GM12878 (cell line): ENCODE measurements at regions not wholly inside any gene's neighbourhood (a gene's known extent, or its start where the extent isn't known, plus 50 kb on each side); places are given as distances from the start of the nearest gene placed in this dataset.

ENCODE experiments used
- BRCA1 ChIP-seq: IDR thresholded peaks from 2 replicates; pipeline ENCODE4 v1.6.1; 2011; ENCODE audit warnings: low read depth, low read length, improper control_type of control experiment
- EP300 ChIP-seq, 2 experiments: fragments of 150-350 bp in 1 of 2; IDR thresholded peaks; 2 replicates each; pipeline ENCODE4 v1.6.1; 2011 to 2012; ENCODE audit warnings: low read depth in 2 of 2, low read length in 2 of 2, borderline replicate concordance in 1 of 2, improper control_type of control experiment in 1 of 2, inconsistent platforms in 1 of 2; ENCODE audit not compliant: control insufficient read depth in 1 of 2
- EZH2 ChIP-seq: IDR thresholded peaks from 2 replicates; pipeline ENCODE4 v1.6.1; 2012; ENCODE audit warnings: low read depth, mild to moderate bottlenecking, control low read depth, inconsistent platforms, low read length, borderline replicate concordance; ENCODE audit not compliant: control insufficient read depth
- HDGF ChIP-seq: fragments of 450-650 bp; IDR thresholded peaks from 2 replicates; pipeline ENCODE4 v1.6.1; 2016; ENCODE audit warnings: antibody characterized with exemption
- KDM1A ChIP-seq: fragments of 200-600 bp; sonication (generic); IDR thresholded peaks from 2 replicates; pipeline ENCODE4 v1.6.1; 2016; ENCODE audit warnings: borderline replicate concordance
- NFIC ChIP-seq: IDR thresholded peaks from 2 replicates; pipeline ENCODE4 v1.6.1; 2012; ENCODE audit warnings: low read depth, mild to moderate bottlenecking, inconsistent platforms, low read length, moderate library complexity
- NFXL1 ChIP-seq: fragments of 450-650 bp; IDR thresholded peaks from 2 replicates; pipeline ENCODE4 v1.6.1; 2017; ENCODE audit warnings: antibody characterized with exemption, mild to moderate bottlenecking, borderline replicate concordance
- NFYA ChIP-seq: IDR thresholded peaks from 2 replicates; pipeline ENCODE4 v1.6.1; 2011; ENCODE audit warnings: low read depth, mild to moderate bottlenecking, low read length, improper control_type of control experiment, borderline replicate concordance
- RAD21 ChIP-seq: IDR thresholded peaks from 2 replicates; pipeline ENCODE4 v1.6.1; 2011; ENCODE audit warnings: mild to moderate bottlenecking, low read depth, low read length, moderate library complexity; ENCODE audit not compliant: insufficient read depth
- RAD51 ChIP-seq: fragments of 450-650 bp; IDR thresholded peaks from 2 replicates; pipeline ENCODE4 v1.6.1; 2016; ENCODE audit warnings: moderate library complexity, mild to moderate bottlenecking, inconsistent platforms
- RB1 ChIP-seq: fragments of 450-650 bp; formaldehyde crosslinking; IDR thresholded peaks from 2 replicates; pipeline ENCODE4 v1.6.1; 2017; ENCODE audit warnings: mild to moderate bottlenecking, borderline replicate concordance
- SMC3 ChIP-seq: IDR thresholded peaks from 2 replicates; pipeline ENCODE4 v1.6.1; 2011; ENCODE audit warnings: low read length, improper control_type of control experiment, borderline replicate concordance
- SRF ChIP-seq, 2 experiments: IDR thresholded peaks; 2 replicates each; pipeline ENCODE4 v1.6.1; 2011; ENCODE audit warnings: low read depth in 2 of 2, low read length in 2 of 2, mild to moderate bottlenecking in 1 of 2, moderate library complexity in 1 of 2
- ZSCAN29 ChIP-seq: fragments of 450-650 bp; IDR thresholded peaks from 2 replicates; pipeline ENCODE4 v1.6.1; 2017; ENCODE audit warnings: mild to moderate bottlenecking, moderate library complexity
- TF ChIP-seq, protein P1 (sequence below): fragments of 450-650 bp; IDR thresholded peaks from 2 replicates; pipeline ENCODE4 v1.6.1; 2017; ENCODE audit warnings: low read depth, mild to moderate bottlenecking, moderate library complexity
- TF ChIP-seq, protein P2 (sequence below): fragments of 450-650 bp; IDR thresholded peaks from 2 replicates; pipeline ENCODE4 v1.6.1; 2014; ENCODE audit warnings: mild to moderate bottlenecking
- TF ChIP-seq, protein P3 (sequence below): fragments of 450-650 bp; IDR thresholded peaks from 2 replicates; pipeline ENCODE4 v1.6.1; 2017; ENCODE audit warnings: mild to moderate bottlenecking, moderate library complexity
- TF ChIP-seq, protein P4 (sequence below): fragments of 450-650 bp; IDR thresholded peaks from 2 replicates; pipeline ENCODE4 v1.6.1; 2018; ENCODE audit warnings: borderline replicate concordance, mild to moderate bottlenecking; ENCODE audit not compliant: partially characterized antibody

DNA sequence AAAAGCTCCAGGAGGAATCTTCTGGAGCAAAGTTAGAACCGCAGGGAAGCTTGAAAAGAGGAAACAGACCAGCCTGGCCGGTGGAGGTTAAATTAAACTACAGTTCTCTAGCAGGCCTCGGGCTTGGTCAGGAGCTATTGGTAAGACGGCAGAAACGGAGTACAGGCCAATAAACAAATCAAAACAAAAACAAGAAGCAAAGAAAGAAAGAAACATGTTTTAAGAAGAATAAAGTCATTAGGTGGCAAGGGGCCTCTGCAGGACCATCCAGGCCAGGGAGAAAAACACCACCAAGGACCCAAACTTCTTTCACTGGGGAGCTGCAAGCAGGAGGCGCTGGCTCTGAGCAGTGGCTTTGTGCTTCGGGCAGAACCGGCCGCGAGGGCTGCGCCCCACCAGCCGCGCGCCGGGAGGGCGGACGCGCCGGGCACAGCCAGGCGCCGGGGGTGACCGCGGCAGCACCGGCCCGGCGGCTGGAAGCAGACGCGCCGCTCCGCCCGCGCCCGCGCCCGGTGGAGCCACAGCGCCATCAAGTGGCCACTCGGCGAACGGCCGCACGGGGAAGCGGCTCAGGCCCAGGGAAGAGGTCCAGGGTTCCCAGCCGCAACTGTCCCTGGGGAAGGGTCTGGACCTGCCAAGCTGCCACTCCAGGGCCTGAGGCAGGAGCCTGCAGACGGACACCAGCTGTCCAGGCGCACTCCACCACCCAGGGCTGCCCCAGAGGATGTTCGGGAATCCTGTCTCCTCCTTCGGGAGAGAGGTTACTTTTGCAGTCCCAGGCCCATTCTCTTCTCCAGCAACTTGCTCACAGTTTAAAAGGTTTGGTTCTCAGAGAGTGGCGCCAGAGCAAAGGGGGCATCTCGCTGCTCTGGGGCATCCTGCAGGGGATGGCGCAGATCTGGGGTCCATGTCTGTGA is 419.4 kb downstream of the SOX9 start (continued):
- TF ChIP-seq KDM1A: no peak
- TF ChIP-seq, protein P1, sequence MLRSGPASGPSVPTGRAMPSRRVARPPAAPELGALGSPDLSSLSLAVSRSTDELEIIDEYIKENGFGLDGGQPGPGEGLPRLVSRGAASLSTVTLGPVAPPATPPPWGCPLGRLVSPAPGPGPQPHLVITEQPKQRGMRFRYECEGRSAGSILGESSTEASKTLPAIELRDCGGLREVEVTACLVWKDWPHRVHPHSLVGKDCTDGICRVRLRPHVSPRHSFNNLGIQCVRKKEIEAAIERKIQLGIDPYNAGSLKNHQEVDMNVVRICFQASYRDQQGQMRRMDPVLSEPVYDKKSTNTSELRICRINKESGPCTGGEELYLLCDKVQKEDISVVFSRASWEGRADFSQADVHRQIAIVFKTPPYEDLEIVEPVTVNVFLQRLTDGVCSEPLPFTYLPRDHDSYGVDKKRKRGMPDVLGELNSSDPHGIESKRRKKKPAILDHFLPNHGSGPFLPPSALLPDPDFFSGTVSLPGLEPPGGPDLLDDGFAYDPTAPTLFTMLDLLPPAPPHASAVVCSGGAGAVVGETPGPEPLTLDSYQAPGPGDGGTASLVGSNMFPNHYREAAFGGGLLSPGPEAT: no peak
- TF ChIP-seq BRCA1: no peak
- peak; percentile 74; the same call in 1 of the 2 replicates for TF ChIP-seq ZSCAN29
- TF ChIP-seq, protein P2, sequence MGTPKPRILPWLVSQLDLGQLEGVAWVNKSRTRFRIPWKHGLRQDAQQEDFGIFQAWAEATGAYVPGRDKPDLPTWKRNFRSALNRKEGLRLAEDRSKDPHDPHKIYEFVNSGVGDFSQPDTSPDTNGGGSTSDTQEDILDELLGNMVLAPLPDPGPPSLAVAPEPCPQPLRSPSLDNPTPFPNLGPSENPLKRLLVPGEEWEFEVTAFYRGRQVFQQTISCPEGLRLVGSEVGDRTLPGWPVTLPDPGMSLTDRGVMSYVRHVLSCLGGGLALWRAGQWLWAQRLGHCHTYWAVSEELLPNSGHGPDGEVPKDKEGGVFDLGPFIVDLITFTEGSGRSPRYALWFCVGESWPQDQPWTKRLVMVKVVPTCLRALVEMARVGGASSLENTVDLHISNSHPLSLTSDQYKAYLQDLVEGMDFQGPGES: 0 out of 2 replicates have a peak, but pooled peaks have one; percentile 37
- TF ChIP-seq EP300 (IDR thresholded peaks at IDR 0.05; ENCODE audit: borderline replicate concordance in 1 of 2, control insufficient read depth in 1 of 2, low read depth in 2 of 2, low read length in 2 of 2): 0 out of 4 replicates have a peak, but pooled peaks have one; percentile 7 to 25
- no peak for TF ChIP-seq EZH2
- TF ChIP-seq SRF (IDR thresholded peaks at IDR 0.05; ENCODE audit: low read depth in 2 of 2, low read length in 2 of 2): no peak
- TF ChIP-seq, protein P3, sequence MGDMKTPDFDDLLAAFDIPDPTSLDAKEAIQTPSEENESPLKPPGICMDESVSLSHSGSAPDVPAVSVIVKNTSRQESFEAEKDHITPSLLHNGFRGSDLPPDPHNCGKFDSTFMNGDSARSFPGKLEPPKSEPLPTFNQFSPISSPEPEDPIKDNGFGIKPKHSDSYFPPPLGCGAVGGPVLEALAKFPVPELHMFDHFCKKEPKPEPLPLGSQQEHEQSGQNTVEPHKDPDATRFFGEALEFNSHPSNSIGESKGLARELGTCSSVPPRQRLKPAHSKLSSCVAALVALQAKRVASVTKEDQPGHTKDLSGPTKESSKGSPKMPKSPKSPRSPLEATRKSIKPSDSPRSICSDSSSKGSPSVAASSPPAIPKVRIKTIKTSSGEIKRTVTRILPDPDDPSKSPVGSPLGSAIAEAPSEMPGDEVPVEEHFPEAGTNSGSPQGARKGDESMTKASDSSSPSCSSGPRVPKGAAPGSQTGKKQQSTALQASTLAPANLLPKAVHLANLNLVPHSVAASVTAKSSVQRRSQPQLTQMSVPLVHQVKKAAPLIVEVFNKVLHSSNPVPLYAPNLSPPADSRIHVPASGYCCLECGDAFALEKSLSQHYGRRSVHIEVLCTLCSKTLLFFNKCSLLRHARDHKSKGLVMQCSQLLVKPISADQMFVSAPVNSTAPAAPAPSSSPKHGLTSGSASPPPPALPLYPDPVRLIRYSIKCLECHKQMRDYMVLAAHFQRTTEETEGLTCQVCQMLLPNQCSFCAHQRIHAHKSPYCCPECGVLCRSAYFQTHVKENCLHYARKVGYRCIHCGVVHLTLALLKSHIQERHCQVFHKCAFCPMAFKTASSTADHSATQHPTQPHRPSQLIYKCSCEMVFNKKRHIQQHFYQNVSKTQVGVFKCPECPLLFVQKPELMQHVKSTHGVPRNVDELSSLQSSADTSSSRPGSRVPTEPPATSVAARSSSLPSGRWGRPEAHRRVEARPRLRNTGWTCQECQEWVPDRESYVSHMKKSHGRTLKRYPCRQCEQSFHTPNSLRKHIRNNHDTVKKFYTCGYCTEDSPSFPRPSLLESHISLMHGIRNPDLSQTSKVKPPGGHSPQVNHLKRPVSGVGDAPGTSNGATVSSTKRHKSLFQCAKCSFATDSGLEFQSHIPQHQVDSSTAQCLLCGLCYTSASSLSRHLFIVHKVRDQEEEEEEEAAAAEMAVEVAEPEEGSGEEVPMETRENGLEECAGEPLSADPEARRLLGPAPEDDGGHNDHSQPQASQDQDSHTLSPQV: peak; percentile 84
- TF ChIP-seq RB1: peak; percentile 91; the same call in 1 of the 2 replicates
- TF ChIP-seq RAD51: no peak
- no peak for TF ChIP-seq NFYA
- TF ChIP-seq NFXL1: peak; percentile 55; the same call in 1 of the 2 replicates
- no peak for TF ChIP-seq HDGF
- TF ChIP-seq NFIC: no peak
- TF ChIP-seq RAD21: peak; percentile 90
- TF ChIP-seq SMC3: peak; percentile 84
- TF ChIP-seq, protein P4, sequence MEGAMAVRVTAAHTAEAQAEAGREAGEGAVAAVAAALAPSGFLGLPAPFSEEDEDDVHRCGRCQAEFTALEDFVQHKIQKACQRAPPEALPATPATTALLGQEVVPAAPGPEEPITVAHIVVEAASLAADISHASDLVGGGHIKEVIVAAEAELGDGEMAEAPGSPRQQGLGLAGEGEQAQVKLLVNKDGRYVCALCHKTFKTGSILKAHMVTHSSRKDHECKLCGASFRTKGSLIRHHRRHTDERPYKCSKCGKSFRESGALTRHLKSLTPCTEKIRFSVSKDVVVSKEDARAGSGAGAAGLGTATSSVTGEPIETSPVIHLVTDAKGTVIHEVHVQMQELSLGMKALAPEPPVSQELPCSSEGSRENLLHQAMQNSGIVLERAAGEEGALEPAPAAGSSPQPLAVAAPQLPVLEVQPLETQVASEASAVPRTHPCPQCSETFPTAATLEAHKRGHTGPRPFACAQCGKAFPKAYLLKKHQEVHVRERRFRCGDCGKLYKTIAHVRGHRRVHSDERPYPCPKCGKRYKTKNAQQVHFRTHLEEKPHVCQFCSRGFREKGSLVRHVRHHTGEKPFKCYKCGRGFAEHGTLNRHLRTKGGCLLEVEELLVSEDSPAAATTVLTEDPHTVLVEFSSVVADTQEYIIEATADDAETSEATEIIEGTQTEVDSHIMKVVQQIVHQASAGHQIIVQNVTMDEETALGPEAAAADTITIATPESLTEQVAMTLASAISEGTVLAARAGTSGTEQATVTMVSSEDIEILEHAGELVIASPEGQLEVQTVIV: no peak
